ENCODE measurements at regions not wholly inside any gene's neighbourhood (a gene's known extent, or its start where the extent isn't known, plus 50 kb on each side); places are given as distances from the start of the nearest gene placed in this dataset.

DNA sequence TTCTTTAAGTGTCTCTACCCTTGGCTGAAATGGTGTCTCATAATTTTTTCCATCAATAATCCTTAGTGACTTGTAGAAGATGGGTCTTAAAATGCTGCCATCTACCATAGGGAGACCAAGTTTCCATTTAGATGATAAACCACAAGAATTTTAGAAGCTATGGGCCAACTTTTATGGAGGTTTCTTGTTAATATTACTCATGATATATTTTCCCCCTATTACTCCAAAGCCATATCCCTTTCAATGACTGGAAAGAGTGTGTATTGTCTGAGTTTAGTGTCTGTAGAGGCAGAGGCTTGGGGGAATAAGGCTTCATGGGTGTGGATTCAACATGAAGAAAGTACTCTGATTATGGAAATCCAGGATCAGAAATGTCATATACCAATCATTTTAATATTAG lies 507.3 kb upstream of the TNC start:
- no peaks in the 10 kb centered on the region for H3K27me3 ChIP-seq (ENCODE audit: control insufficient read depth, insufficient read depth, low read length)
- H3K27ac ChIP-seq (ENCODE audit: low read length), result no peak overlapping the region

GRCh38 chr9:115625954-115626353 lies 508.0 kb upstream of the TNC start:
- H3K36me3 ChIP-seq (ENCODE audit: control insufficient read depth, insufficient read depth, low read length), result no peaks in the 10 kb centered on the region
- ATAC-seq (no peak), DNase-seq (ENCODE audit: low read depth, low spot score) (no peak)
- ChIA-PET CTCF (no interaction called here), POLR2A (no interaction called here)
- no peaks in the 10 kb centered on the region for H3K27me3 ChIP-seq (ENCODE audit: control insufficient read depth, insufficient read depth, low read length)
- no TSS peak for BruUV-seq (replicated peaks)
- H3K9me3 ChIP-seq (ENCODE audit: control insufficient read depth, insufficient read depth, low read depth, low read length), result no peaks in the 10 kb centered on the region
- no peak overlapping the region for H3K27ac ChIP-seq (ENCODE audit: low read length)
- no peaks in the 10 kb centered on the region for H3K4me1 ChIP-seq (ENCODE audit: control insufficient read depth, insufficient read depth, low read length)
- in situ Hi-C loops (cut with HindIII; ENCODE audit: low pct_unique_long_range_greater_than_20kb, low sequenced_read_pairs) (no loop called here), intact Hi-C loops (cut with micrococcal nuclease; ENCODE audit: unreplicated experiment) (no loop called here)
- no peak overlapping the region for H3K4me3 ChIP-seq (ENCODE audit: low read depth in 2 of 2, low read length in 2 of 2)
- TF ChIP-seq CTCF (IDR thresholded peaks at IDR 0.05), result no peak
- TF ChIP-seq, protein P1, sequence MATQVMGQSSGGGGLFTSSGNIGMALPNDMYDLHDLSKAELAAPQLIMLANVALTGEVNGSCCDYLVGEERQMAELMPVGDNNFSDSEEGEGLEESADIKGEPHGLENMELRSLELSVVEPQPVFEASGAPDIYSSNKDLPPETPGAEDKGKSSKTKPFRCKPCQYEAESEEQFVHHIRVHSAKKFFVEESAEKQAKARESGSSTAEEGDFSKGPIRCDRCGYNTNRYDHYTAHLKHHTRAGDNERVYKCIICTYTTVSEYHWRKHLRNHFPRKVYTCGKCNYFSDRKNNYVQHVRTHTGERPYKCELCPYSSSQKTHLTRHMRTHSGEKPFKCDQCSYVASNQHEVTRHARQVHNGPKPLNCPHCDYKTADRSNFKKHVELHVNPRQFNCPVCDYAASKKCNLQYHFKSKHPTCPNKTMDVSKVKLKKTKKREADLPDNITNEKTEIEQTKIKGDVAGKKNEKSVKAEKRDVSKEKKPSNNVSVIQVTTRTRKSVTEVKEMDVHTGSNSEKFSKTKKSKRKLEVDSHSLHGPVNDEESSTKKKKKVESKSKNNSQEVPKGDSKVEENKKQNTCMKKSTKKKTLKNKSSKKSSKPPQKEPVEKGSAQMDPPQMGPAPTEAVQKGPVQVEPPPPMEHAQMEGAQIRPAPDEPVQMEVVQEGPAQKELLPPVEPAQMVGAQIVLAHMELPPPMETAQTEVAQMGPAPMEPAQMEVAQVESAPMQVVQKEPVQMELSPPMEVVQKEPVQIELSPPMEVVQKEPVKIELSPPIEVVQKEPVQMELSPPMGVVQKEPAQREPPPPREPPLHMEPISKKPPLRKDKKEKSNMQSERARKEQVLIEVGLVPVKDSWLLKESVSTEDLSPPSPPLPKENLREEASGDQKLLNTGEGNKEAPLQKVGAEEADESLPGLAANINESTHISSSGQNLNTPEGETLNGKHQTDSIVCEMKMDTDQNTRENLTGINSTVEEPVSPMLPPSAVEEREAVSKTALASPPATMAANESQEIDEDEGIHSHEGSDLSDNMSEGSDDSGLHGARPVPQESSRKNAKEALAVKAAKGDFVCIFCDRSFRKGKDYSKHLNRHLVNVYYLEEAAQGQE (IDR thresholded peaks at IDR 0.05; ENCODE audit: insufficient read depth in 1 of 2, low read depth in 2 of 2, low read length in 1 of 2), result no peak
- no peak for TF ChIP-seq TCF7L2 (IDR thresholded peaks at IDR 0.05; ENCODE audit: low read depth, low read length)
- no peak for TF ChIP-seq POLR2AphosphoS5 (IDR thresholded peaks at IDR 0.05; ENCODE audit: low read depth, low read length)
- TF ChIP-seq SIN3A (IDR thresholded peaks at IDR 0.05; ENCODE audit: borderline replicate concordance, insufficient read depth, low read depth, low read length), result no peak

More for the DNA sequence above, 507.3 kb upstream of the TNC start:
- Histone ChIP-seq H3K4me3 (ENCODE audit: low read depth in 2 of 2, low read length in 2 of 2) (no peak overlapping the region), H3K9me3 (ENCODE audit: control insufficient read depth, insufficient read depth, low read depth, low read length) (no peaks in the 10 kb centered on the region), H3K36me3 (ENCODE audit: control insufficient read depth, insufficient read depth, low read length) (no peaks in the 10 kb centered on the region), H3K4me1 (ENCODE audit: control insufficient read depth, insufficient read depth, low read length) (no peaks in the 10 kb centered on the region)
- no peak for TF ChIP-seq CTCF (IDR thresholded peaks at IDR 0.05)
- no peak for TF ChIP-seq TCF7L2 (IDR thresholded peaks at IDR 0.05; ENCODE audit: low read depth, low read length)
- TF ChIP-seq, protein P1 (IDR thresholded peaks at IDR 0.05; ENCODE audit: insufficient read depth in 1 of 2, low read depth in 2 of 2, low read length in 1 of 2), result no peak
- TF ChIP-seq SIN3A (IDR thresholded peaks at IDR 0.05; ENCODE audit: borderline replicate concordance, insufficient read depth, low read depth, low read length), result no peak
- no peak for TF ChIP-seq POLR2AphosphoS5 (IDR thresholded peaks at IDR 0.05; ENCODE audit: low read depth, low read length)
- POLR2A ChIA-PET, result interaction anchor here (0.6 kb wide), 1 partner anchor 963 kb away, joined by 3 read pairs; no protein-coding TSS in a partner anchor
- no peak for DNase-seq (ENCODE audit: low read depth, low spot score)
- CTCF ChIA-PET, result no interaction called here
- intact Hi-C loops (cut with micrococcal nuclease; ENCODE audit: unreplicated experiment), result no loop called here
- BruUV-seq (replicated peaks), result no TSS peak
- in situ Hi-C loops (cut with HindIII; ENCODE audit: low pct_unique_long_range_greater_than_20kb, low sequenced_read_pairs), result no loop called here
- no peak for ATAC-seq
